ENCODE measurements at regions not wholly inside any gene's neighbourhood (a gene's known extent, or its start where the extent isn't known, plus 50 kb on each side); places are given as distances from the start of the nearest gene placed in this dataset.

DNA sequence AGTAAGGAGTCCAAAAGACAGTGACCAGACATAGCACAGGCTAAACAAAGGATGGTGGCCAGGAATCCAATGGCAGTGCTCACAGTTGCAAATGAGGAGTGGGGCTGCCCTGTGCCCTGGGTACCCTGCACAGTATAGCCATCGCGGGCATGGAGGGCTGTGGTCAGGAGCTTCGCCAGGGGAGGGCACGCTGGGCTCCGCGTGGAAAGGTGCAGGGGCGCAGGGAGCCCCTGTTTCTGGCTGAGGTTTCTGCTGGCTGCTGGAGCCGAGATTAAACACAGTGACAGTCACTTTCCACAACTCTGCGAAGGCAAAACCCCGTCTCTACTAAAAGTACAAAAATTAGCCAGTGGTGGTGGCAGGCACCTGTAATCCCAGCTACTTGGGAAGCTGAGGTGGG, 194.7 kb downstream of the GALR1 start:
- DNase-seq (ENCODE audit: low read depth in 3 of 3) = no peak

DNA sequence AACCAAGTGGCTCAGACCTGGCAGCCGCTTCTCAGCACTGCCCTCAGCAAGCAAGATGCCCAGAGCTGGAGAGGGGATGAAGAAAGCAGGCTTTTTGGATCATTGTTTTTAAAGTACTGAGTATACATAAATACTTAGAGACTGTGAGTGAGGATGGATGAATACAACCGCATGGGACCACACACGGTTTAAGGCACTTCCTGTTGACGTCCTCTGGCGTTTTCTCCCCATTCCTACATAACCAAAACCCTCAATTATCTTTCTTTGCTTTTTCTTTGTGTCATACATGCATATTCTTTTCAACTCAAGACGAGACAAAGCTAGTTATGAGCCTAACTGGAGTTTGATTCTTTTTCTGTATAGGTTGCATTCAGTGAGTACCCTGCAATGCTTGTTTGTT, 198.4 kb downstream of the GALR1 start:
- DNase-seq (ENCODE audit: low read depth in 3 of 3) = no peak

DNA sequence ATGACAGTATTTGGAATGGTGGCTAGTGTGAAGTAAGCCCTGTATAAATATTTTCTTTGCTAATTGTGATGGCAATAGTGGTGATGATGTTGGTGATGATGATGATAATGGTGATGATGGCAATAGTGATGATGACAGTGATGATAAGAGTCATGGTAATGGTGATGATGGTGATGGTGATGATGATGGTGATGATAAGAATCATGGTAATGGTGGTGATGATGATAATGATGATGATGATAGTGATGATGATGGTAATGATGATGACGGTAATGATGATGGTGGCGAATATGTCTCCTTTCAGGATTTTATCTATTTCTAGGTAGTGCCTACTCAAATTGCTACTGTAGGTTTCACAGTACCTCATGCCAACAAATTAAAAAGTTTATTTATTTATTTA, 205.4 kb downstream of the GALR1 start:
- DNase-seq (ENCODE audit: low read depth in 3 of 3) = no peak

DNA sequence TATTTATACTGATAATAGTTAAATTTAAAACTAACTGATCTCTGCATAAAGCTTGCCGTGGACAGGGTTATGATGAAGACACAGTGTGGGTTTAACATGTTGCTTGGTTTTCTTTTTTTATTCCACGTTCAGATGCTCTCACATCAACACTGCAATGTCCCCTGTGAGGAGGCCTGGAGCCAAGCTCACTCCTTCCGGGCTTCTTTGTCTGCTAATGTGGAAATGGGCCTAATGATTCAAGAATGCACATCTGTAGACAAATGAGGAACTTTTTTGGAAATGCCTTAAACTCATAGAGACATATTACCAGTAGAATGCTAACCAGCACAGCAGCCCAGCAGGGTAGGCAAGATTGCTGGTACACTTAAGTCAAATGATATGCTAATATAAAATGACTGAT, 208.0 kb downstream of the GALR1 start:
- DNase-seq (ENCODE audit: low read depth in 3 of 3) = no peak

DNA sequence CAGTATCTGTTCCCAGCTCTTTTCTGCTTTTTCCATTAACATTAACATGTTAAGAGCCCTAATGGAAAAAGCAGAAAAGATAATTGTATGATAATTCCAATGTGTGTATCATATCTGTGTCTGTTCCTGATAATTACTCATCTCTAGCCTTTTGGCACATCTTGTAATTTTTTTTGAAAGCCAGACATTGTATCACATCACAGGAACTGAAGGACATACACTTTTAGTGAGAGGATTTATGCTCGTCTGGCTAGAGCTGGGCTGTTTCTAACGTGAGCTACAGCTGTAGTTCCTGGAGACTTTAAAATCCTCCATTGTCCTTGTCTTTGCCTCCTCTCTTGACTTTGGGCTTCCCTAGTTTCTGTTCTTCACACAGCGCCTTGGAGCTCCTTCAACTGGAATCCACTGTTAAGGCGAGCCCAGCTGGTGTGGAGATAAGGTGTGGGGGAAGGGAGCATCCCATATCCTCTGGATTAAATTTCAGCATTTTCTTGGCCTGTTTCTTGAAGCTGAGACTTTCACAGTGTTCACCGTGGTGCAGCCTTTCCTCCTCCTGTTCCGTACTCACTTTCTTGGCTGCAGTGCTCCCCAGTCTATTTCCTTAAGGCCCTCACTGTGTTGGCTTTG, 211.5 kb downstream of the GALR1 start:
- no peak for DNase-seq (ENCODE audit: low read depth in 3 of 3)

DNA sequence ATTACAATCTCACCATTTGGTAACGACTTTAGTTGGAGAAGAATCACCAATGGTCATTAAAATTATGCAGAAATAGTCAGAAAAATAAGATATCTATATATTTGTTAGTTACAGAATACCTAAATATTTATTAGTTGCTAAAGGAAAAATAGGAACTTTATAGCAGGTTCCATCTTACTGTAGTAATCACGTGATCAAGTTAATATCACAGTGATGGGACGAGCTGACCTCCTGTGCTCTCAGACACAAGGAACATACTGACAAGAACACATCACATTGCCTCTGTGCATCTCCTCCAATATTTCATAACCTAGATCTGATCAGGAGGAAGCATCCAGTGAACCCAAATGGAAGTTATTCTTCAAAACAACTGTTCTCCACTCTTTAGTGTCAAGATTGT, 215.3 kb downstream of the GALR1 start:
- no peak for DNase-seq (ENCODE audit: low read depth in 3 of 3)

DNA sequence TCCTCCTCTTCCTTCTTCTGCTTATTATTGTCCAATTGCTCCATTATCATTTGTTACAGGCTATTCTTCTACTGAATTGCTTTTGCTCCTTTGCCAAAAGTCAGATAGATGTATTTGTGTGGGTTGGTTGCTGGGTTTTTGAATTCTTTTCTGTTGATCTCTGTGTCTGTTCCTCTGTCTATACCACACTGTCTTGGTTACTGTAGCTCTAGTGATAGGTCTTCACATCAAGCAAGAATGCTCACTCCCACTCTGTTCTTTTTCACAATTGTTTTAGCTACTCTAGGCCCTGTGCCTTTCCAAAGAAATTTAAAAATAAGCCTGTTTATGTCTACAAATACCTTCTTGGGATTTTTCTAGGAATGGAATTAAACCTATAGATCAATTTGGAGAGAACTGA, 217.2 kb downstream of the GALR1 start:
- DNase-seq (ENCODE audit: low read depth in 3 of 3) = no peak

DNA sequence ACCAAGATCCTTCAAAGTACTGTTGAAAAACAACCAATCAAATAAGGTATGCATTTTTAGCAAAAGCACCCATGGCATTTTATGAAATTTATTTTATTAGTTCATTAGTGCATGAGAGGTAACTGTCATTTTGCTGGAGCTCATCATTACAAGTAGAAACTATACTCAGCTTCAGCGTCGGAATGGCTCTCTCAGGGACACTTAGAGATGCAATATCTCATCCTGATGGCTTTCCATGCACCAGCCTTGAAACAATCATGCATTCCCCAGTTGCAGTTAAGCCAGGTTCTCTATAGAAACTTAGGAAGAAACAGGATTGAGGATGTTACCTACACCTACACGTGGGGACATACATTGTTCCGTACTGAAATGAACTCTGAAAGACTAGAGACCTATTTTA, 219.5 kb downstream of the GALR1 start:
- no peak for DNase-seq (ENCODE audit: low read depth in 3 of 3)

DNA sequence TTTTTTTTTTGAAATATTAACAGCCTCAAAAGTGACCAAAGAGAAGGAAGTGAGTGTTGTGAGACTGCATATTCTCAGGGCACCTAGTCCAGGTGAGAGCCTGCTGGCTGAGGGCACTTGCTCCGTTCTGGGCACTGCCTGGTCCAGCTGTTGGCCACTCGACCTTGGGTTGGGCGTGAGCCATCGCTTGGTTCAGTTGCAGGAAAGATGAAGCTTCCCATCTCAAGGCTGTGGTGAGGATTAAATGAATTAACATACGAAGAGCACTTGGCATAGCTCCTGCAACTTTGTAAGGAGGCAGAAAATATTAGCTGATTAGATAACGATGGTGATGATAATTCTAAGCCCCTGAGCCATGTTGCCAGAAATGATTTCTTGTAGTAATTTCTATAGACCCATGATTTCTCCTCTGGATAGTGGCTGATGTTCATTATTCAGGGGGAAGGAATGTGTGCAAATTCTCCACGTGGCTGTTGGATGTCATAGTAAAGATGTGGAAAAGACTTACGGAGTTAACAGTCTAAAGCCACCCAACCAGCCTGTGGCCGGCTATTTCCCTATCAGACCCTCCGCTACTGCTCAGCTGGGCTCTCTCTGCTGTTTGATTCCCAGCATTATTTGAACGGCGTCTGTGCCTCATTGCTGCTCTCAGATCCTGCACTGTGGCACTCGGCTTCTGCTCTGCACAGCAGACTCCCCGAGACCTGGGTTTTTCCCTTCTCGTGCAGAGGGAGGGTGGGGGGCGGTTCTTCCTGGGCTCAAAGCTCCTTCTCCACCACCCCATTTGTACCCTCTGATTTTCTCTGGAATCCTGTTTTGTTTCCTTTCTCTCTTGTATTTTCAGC, 221.1 kb downstream of the GALR1 start:
- no peak for DNase-seq (ENCODE audit: low read depth in 3 of 3)

DNA sequence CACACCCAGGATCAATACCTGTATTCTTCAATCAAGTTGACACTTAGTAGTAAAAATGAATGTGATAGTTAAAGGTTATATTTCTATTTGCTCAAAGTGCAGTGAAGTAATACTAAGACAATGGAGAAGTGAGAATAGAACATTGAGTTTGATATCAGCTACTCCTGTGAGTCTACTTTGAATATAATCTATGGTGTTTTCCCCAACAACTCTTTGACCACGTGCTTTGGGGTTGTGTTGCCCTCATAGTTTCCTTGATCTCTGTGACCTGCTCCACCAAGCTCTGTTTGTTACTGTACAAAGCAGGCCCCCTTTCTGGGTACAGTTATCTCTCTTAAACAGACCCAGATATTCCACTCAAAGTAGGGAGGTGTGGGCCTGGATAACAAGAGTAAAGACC, 222.9 kb downstream of the GALR1 start:
- no peak for DNase-seq (ENCODE audit: low read depth in 3 of 3)

DNA sequence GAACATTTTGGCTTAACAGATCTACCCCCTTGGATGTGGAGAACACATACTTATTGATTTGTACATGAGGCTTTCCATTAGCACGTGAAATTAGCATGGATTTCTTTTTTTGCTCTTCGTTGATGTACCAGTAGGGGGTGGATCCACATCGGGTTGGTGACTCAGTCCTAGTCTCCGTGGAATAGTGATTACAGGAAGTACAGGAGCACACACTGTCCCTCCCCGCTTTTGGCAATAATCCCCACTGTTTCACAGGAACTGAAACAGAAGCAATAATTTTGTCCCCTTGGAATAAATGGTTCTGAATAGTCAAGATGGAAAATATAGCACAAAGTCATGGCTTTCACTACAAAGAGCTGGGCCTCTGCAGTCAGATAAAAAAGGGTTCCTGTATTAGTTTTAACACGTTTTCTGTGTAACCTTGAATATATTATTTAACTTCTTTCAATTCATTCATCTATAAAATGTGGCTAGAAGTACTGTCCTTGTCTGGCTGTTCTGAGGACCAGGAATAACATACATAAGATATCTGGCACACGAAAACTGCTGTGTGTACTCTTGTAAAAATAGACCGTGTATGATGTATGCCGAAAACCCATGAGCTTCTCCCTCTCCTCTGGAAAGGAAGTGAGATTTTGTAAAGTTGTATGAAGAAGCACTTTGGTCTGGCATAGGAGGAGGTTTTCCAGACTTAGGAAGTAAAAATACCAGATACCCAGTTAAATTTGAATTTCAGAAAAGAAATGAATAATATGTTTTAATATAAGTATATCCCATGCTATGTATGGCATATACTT, 229.2 kb downstream of the GALR1 start:
- DNase-seq (ENCODE audit: low read depth in 3 of 3) = no peak

DNA sequence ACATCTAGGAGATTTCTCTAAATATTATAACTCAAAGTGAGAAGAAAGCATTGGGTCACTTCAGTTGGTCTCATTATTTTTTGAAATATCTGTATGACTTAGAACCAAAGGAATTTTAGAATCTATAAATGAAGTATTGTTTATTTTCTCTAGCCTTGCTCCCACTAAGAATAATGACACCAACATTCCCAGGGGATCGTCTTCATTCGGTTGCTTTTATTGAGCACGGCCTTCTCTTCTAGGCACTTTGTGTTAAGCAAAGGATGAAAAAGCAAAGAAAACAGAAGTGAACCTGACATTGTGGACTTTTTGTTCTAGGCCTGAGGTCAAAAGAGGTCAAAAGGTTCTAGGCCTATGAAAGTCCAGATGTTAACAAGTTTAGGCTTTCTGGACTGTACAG, 231.9 kb downstream of the GALR1 start:
- no peak for DNase-seq (ENCODE audit: low read depth in 3 of 3)

DNA sequence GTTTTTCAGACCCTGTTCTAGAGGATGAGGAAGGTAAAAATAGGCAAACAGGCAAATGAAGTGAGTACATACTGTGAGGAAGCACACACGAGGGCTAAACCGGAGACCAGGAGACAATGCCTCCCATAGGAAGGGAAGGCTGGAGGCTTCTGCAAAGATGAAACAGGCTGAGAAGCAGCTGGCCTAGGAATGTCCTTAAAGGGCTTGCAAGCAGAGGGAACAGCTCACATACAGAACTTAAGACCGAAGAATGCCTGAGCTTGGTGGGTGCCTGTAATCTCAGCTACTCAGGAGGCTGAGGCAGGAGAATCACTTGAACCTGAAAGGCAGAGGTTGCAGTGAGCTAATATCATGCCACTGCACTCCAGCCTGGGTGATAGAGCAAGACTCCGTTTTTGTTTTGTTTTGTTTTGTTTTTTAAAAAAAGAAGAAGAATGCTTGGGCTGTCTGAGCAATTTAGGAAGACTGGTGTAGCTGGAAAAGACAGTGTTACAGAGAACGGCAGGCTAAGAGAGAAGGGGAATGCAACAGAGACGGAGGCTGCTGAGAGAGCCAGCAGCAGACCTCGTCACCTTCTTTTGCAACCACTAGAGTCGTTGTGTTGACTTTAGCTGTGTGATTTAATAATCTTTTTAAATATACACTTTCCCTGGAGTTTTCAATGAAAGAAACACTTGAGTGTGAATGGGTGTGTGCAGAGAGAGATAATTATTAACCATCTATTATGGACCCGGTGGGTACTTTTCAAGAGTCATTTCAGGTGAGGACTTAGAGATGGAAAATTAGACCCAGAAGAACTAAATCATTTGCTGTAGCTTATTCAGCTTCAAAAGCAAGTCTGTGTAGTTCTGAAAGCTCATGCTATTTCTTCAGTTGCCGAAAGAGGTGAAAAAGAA, 232.8 kb downstream of the GALR1 start:
- DNase-seq (ENCODE audit: low read depth in 3 of 3) = no peak

DNA sequence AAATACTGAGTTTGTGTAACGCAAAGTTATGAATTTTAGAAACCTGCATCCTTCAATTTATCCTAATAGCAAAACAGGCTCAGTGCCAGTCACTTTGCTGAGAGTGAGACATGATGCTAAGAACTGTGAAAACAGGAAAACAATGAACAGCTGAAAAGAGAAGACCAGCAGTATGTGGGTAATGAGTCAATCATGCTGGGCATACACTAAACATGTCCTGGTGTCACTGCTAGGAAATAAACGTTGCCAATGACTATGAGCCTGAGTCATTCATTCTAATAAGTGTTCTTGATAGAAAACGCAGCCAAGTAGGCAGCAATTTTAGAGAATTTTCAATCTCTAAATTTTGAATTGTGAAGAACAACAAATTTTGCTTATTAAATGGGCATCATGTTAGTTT, 237.3 kb downstream of the GALR1 start:
- DNase-seq (ENCODE audit: low read depth in 3 of 3) = no peak

DNA sequence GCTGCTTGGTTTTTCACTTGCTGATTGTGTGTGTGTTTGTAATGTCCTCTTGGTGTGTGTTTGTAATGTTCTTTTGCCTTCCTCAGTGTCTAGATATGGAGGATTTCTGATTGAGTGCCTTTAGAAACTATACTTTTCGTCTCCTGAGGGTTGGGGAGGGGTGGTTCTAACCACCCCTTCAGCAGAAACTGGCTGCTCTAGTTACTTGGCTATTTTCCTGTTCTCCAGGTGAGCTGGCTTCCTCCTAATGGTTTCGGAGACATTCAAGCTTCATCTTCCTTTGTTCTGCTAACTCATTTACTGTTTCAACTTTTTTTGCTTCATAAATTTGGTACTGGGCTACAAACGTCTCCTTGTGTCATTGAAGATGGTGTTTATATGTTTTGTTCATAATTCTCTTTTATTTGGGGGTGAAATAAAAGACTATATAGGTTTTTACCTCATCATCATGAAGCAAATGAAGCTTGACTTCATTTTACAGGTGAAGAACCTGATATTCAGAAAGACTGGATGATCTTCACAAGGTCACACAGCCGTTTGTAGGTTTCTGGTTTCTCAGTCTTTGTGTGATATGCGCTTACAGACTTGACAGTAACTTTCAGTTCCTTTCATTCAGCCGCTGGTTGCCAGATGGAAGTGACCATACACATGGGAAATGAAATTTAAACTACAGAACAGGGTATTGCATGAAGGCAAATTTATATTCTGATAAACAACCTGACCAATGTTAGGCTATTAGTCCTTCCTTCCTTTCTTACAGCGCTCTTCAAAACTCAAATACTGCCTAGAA, 238.5 kb downstream of the GALR1 start:
- DNase-seq (ENCODE audit: low read depth in 3 of 3) = no peak

DNA sequence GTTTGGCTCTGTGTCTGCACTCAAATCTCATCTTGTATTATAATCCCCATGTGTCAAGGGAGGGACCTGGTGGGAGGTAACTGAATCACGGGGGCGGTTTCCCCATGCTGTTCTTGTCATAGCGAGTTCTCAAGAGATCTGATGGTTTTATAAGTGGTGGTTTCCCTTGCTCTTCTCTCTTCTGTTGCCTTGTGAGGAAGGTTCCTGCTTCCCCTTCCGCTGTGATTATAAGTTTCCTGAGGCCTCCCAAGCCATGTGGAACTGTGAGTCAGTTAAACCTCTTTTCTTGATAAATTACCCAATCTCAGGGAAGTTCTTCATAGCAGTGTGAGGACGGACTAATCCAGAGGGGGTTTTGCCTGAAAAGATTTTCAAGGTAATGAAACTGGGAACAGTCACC, 245.4 kb downstream of the GALR1 start:
- DNase-seq (ENCODE audit: low read depth in 3 of 3) = no peak

DNA sequence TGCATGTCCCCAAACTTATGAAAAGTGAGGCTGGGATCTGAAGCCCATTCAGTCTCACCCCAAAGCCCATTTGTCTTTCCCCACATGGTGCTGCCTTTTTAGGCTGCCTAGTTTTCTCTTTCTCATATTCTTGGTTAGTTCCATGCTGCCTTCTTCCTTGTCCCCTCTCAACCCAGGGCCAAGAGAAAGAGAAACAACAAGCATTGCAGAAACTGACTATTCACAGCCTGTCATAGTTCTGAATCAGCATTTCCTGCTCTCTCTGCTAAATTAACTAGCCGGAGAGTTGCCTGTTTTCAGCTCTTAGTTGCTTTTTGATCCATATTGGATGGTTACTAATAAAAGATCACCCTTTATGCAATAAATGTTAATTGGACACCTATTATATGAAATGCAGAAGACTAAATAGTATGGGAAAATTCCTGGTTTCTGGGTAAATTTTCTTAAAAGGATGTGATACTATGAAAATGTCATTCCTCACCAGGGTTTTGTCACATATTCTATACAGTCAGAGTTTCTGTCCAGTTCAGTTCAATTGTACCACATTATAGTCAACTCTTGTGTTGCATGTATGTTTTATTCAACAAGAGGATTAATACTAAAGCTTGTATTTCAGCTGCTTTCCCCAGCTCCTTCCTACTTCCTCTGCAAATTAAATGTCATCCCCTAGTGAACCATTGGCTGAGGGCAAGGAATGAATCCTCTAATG, 246.5 kb downstream of the GALR1 start:
- no peak for DNase-seq (ENCODE audit: low read depth in 3 of 3)

DNA sequence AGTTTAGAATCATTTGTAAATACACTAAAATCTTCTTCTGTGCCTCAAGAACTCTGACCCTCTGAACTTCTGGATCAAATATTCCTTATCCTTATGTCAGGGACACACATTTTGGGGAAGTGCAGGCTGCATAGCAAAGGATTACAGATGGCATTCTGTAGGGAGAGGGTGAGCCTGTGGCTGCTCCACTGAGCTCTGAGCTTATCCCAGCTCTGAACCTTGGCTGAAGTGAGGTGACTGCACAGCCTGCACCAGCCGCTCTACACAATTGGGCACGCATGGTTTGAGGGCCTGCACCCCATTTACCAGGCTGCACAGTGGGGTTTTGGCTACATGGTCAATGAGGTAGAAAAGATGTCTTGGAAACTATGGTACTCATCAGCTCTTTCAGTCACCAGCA, 251.6 kb downstream of the GALR1 start:
- no peak for DNase-seq (ENCODE audit: low read depth in 3 of 3)

DNA sequence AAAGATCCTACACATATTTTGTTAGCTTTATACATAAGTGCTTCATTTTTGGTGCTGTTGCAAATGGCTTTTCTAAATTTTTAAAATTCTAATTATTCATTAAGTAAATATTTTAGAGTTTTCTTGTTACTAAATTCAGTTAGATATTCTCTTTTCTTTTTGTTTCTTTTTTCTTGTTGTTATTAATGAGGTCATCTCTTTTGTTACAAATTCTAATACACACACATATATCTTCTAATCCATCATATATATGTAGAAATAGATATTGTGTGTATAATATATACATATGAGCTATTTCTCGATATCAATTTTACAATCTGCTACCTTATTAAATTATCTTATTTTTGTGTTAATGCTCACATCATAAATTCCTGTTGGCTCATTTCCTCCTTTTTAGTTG, 255.9 kb downstream of the GALR1 start:
- DNase-seq (ENCODE audit: low read depth in 3 of 3) = no peak

DNA sequence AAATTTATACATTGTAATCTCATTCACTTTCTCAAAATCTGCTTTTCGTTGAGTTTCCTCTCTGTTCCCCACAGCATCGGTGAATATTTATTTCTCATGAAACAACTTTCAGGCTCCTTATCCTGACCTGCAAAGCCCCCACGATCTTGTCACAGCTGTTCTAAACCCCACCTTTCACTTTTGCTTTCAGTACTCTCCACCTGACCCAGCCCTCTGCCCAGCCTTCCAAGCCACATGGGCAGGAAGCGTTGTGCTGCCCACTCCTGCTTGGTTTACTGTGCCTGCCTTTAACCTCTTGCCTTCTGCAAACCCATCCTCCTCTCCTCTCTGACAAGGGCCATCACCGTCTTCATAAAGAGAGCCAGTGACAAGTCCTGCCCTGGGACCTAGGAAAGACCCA, 262.5 kb downstream of the GALR1 start:
- DNase-seq (ENCODE audit: low read depth in 3 of 3) = no peak
